Lung (tissue), 11 donors: ENCODE measurements at regions not wholly inside any gene's neighbourhood (a gene's known extent, or its start where the extent isn't known, plus 50 kb on each side); places are given as distances from the start of the nearest gene placed in this dataset.

ENCODE experiments used
- ATAC-seq: fragments of 200-7000 bp; cut with Tn5 transposase; one replicate; pipeline ENCODE4 v1.9.1; 2020; ENCODE audit warnings: moderate number of reproducible peaks; ENCODE audit not compliant: insufficient read depth, low FRiP score
- DNase-seq, 3 donors: peaks; one replicate each; pipeline ENCODE4 v3.0.0-alpha.2; 2013 to 2017
- H3K27ac ChIP-seq, 2 donors: one replicate each; pipeline ENCODE4 v1.5.1; 2013; ENCODE audit warnings: mild to moderate bottlenecking in 2 of 2, moderate library complexity in 2 of 2, control low read depth in 1 of 2, inconsistent platforms in 1 of 2, low read depth in 1 of 2, low read length in 1 of 2
- H3K27me3 ChIP-seq, 3 donors: one replicate each; pipeline ENCODE4 v1.5.1; 2013; ENCODE audit warnings: low read length in 2 of 3; ENCODE audit not compliant: control insufficient read depth in 3 of 3, insufficient read depth in 3 of 3
- H3K36me3 ChIP-seq, 4 donors: one replicate each; pipeline ENCODE4 v1.5.1; 2013; ENCODE audit warnings: low read length in 4 of 4, mild to moderate bottlenecking in 1 of 4, moderate library complexity in 1 of 4; ENCODE audit not compliant: control insufficient read depth in 4 of 4, insufficient read depth in 4 of 4
- H3K4me1 ChIP-seq, 5 donors: one replicate each; pipeline ENCODE4 v1.5.1; 2013; ENCODE audit warnings: low read length in 5 of 5, mild to moderate bottlenecking in 2 of 5, moderate library complexity in 1 of 5; ENCODE audit not compliant: control insufficient read depth in 5 of 5, insufficient read depth in 5 of 5
- H3K4me3 ChIP-seq: one replicate; pipeline ENCODE4 v1.5.1; 2013; ENCODE audit warnings: mild to moderate bottlenecking, control low read depth, moderate library complexity
- H3K9ac ChIP-seq, 2 donors: one replicate each; pipeline ENCODE4 v1.5.1; 2013; ENCODE audit warnings: low read length in 2 of 2, control low read depth in 1 of 2; ENCODE audit not compliant: insufficient read depth in 1 of 2
- H3K9me3 ChIP-seq, 4 donors: one replicate each; pipeline ENCODE4 v1.5.1; 2013; ENCODE audit warnings: low read length in 3 of 4, mild to moderate bottlenecking in 1 of 4, moderate library complexity in 1 of 4; ENCODE audit not compliant: control insufficient read depth in 4 of 4, insufficient read depth in 3 of 4
- CTCF ChIP-seq: IDR thresholded peaks from 2 replicates; pipeline ENCODE4 v1.5.1; 2012; ENCODE audit warnings: mild to moderate bottlenecking; ENCODE audit errors: control extremely low read depth, extremely low read depth
- WGBS, 2 donors: extraction: QIAGEN DNeasy Blood & Tissue Kit; methylation state at CpG; one replicate each; pipeline ENCODE4 v1.1.7; 2013; 5-methylcytosine and 5-hydroxymethylcytosine counted together
- donor health status: control.
- donor health status: control.
- donor health status: Bipolar disorder and iron deficiency.
- donor health status: healthy.
- donor health status: DM: yes; HTN: yes; CAD: no.

- Histone ChIP-seq H3K36me3 (no peaks in the 10 kb centered on the region), H3K9me3 (peaks cover 0 to 3% (median under 1%) of the 10 kb centered on the region in 4 donors), H3K27ac (no peak overlapping the region), H3K27me3 (no peaks in the 10 kb centered on the region), H3K4me1 (no peaks in the 10 kb centered on the region), H3K4me3 (no peak overlapping the region), H3K9ac (no peak overlapping the region)
- no peak for TF ChIP-seq CTCF
- ATAC-seq (no peak), DNase-seq (no peak)
- WGBS, 2 donors = 67 to 69% methylated on average over 5 of the region's 5 CpGs
These were observed 735.5 kb downstream of the CBLN2 start for GRCh38 chr18:71808616-71809015.

GRCh38 chr18:71807586-71807985, 736.6 kb downstream of the CBLN2 start:
- Histone ChIP-seq H3K9me3 (no peaks in the 10 kb centered on the region), H3K4me1 (no peaks in the 10 kb centered on the region), H3K27ac (no peak overlapping the region), H3K27me3 (no peaks in the 10 kb centered on the region), H3K4me3 (no peak overlapping the region), H3K9ac (no peak overlapping the region), H3K36me3 (no peaks in the 10 kb centered on the region)
- no peak for TF ChIP-seq CTCF
- DNase-seq (no peak), ATAC-seq (no peak)
- 80 to 86% methylated on average over 1 of the region's 1 CpG for WGBS, 2 donors

- no peak for DNase-seq
- no peaks in the 10 kb centered on the region for H3K36me3 ChIP-seq
- no peak overlapping the region for H3K9ac ChIP-seq
- H3K27me3 ChIP-seq = no peaks in the 10 kb centered on the region
- H3K4me1 ChIP-seq = no peaks in the 10 kb centered on the region
- TF ChIP-seq CTCF = no peak
- no peak overlapping the region for H3K4me3 ChIP-seq
- H3K27ac ChIP-seq = no peak overlapping the region
- no peak for ATAC-seq
- WGBS, 2 donors = 68 to 76% methylated on average over 6 of the region's 6 CpGs
- H3K9me3 ChIP-seq = peaks cover 0 to 2% (median 0%) of the 10 kb centered on the region in 4 donors
These were observed 745.0 kb downstream of the CBLN2 start for GRCh38 chr18:71798986-71799673.

DNA sequence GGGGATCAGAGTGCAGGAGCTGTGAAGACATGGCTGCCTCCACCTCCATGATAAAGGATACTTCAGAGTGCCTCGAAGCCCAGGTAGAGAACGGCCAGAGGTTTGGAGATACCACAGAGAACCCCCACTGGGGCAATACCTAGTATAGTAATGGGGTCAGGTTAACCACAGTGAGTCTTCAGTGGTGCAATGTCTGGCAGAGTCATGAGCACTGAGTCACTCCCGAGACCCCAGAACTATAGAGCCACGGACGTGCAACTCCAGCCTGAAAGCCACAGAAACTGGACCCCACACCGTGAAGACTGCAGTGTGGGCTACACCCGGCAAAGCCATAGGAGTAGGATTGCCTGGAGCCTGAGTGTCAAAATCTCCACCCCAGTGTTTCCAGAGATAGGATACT, 746.6 kb downstream of the CBLN2 start:
- TF ChIP-seq CTCF = no peak
- Histone ChIP-seq H3K4me3 (no peak overlapping the region), H3K9ac (no peak overlapping the region), H3K27ac (no peak overlapping the region), H3K4me1 (no peaks in the 10 kb centered on the region), H3K27me3 (no peaks in the 10 kb centered on the region), H3K9me3 (peaks cover 0 to 2% (median 0%) of the 10 kb centered on the region in 4 donors), H3K36me3 (no peaks in the 10 kb centered on the region)
- 84% methylated on average over 7 of the region's 7 CpGs for WGBS, 2 donors
- DNase-seq (no peak), ATAC-seq (no peak)
